ENCODE measurements at regions not wholly inside any gene's neighbourhood (a gene's known extent, or its start where the extent isn't known, plus 50 kb on each side); places are given as distances from the start of the nearest gene placed in this dataset.
"Not testable (repeated sequence)": the region's sequence is repeated elsewhere in the genome, so short reads cannot be mapped to it uniquely, and the experiment has no call there.

GRCh38 chr10:6824793-6825192 is 244.7 kb upstream of the PRKCQ start:
- DNase-seq; H3K36me3 Mint-ChIP-seq (ENCODE audit: low read depth); H3K9me3 Mint-ChIP-seq; H3K27ac Mint-ChIP-seq; CTCF ChIA-PET; POLR2A ChIA-PET; H3K4me3 Mint-ChIP-seq; H3K4me1 Mint-ChIP-seq; H3K27me3 Mint-ChIP-seq: not testable (repeated sequence)

DNA sequence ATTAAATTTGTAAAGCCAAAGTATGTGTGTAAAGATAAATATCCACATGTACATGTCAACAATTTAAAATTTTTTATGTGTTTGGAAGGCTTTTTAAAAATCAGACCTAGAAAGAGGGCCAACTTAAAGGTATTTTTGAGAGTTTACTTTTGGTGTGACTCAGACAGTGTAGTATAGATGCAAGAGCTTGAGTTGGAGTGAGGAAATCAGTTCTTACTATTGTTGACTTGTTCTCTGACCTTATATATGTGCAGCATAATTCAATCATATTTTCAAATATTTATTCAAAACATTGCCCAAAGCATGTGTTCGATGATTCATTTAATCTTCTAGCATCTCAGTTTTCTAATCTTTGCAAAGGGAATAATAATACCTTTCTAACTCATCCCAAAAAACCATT is 243.7 kb upstream of the PRKCQ start:
- DNase-seq = no peak
- Mint-ChIP-seq H3K27ac (no peak overlapping the region), H3K4me1 (no peaks in the 10 kb centered on the region), H3K9me3 (no peaks in the 10 kb centered on the region), H3K27me3 (peaks cover 4% of the 10 kb centered on the region), H3K4me3 (no peak overlapping the region), H3K36me3 (ENCODE audit: low read depth) (no peaks in the 10 kb centered on the region)
- ChIA-PET POLR2A (no interaction called here), CTCF (no interaction called here)

- POLR2A ChIA-PET = no interaction called here
- Mint-ChIP-seq H3K9me3 (no peaks in the 10 kb centered on the region), H3K4me1 (no peaks in the 10 kb centered on the region), H3K27me3 (peaks cover 11% of the 10 kb centered on the region), H3K27ac (no peak overlapping the region), H3K36me3 (ENCODE audit: low read depth) (no peaks in the 10 kb centered on the region), H3K4me3 (no peak overlapping the region)
- DNase-seq = no peak
- CTCF ChIA-PET = no interaction called here
Measured at GRCh38 chr10:6819301-6819700, 239.2 kb upstream of the PRKCQ start.

DNA sequence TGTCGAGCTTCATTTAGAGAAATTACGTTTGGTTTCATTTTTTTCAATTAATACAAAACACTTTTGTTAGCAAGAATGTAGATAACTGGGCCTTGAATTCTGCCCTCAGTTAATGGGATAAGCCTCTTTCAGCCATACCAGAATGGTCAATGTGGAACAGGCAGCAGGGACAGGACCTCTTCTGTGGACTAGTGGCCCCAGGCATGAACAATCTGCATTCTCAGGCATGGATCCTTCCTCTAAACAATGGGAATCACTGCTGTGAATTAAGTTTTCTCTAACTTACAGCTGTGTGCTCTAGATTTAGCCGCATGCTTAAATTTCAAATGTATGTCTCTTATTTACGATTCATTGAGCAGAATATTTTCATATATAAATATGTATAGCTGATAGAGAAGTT is 237.7 kb upstream of the PRKCQ start:
- Mint-ChIP-seq H3K9me3 (no peaks in the 10 kb centered on the region), H3K27me3 (peaks cover 11% of the 10 kb centered on the region), H3K27ac (no peak overlapping the region), H3K4me1 (no peaks in the 10 kb centered on the region), H3K36me3 (ENCODE audit: low read depth) (no peaks in the 10 kb centered on the region), H3K4me3 (no peak overlapping the region)
- ChIA-PET POLR2A (no interaction called here), CTCF (interaction anchor here (0.6 to 1.3 kb wide), 4 partner anchors 35 to 822 kb away, joined by 3 to 4 read pairs (median 3); no protein-coding TSS in a partner anchor)
- no peak for DNase-seq

- no peak overlapping the region for H3K4me3 Mint-ChIP-seq
- H3K36me3 Mint-ChIP-seq (ENCODE audit: low read depth) = no peaks in the 10 kb centered on the region
- DNase-seq = no peak
- ChIA-PET POLR2A (no interaction called here), CTCF (no interaction called here)
- no peaks in the 10 kb centered on the region for H3K4me1 Mint-ChIP-seq
- no peak overlapping the region for H3K27ac Mint-ChIP-seq
- H3K27me3 Mint-ChIP-seq = peaks cover 18% of the 10 kb centered on the region
- no peaks in the 10 kb centered on the region for H3K9me3 Mint-ChIP-seq
Measured at GRCh38 chr10:6815346-6815745, 235.3 kb upstream of the PRKCQ start.

DNA sequence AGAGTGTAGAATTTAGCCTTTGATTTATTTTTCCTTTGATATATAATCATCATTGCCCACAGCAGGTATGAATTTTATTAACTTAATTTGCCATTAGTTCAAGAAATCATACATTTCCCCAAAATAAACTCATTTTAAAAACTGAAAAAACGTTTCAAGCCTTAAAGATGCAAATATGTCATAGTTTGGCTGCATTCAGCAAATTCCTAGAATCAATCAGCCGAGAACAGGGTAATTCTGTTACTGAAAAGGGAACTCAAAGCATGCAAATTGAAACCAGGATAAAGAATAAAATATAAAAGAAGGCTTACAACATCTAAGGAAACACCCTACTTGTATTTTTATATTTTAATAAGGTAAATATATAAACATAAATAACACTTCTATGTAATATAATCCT is 233.8 kb upstream of the PRKCQ start:
- Mint-ChIP-seq H3K4me1 (no peaks in the 10 kb centered on the region), H3K9me3 (no peaks in the 10 kb centered on the region), H3K27me3 (peaks cover 21% of the 10 kb centered on the region), H3K27ac (no peak overlapping the region), H3K36me3 (ENCODE audit: low read depth) (no peaks in the 10 kb centered on the region), H3K4me3 (no peak overlapping the region)
- ChIA-PET POLR2A (no interaction called here), CTCF (no interaction called here)
- DNase-seq = no peak

GRCh38 chr10:6813306-6813705 is 233.2 kb upstream of the PRKCQ start:
- no peak for DNase-seq
- ChIA-PET CTCF (no interaction called here), POLR2A (no interaction called here)
- H3K9me3 Mint-ChIP-seq = no peaks in the 10 kb centered on the region
- no peaks in the 10 kb centered on the region for H3K36me3 Mint-ChIP-seq (ENCODE audit: low read depth)
- no peak overlapping the region for H3K4me3 Mint-ChIP-seq
- H3K27ac Mint-ChIP-seq = no peak overlapping the region
- peaks cover 21% of the 10 kb centered on the region for H3K27me3 Mint-ChIP-seq
- no peaks in the 10 kb centered on the region for H3K4me1 Mint-ChIP-seq

GRCh38 chr10:6811153-6811552 is 231.1 kb upstream of the PRKCQ start:
- no peak overlapping the region for H3K27ac Mint-ChIP-seq
- CTCF ChIA-PET = no interaction called here
- H3K36me3 Mint-ChIP-seq (ENCODE audit: low read depth) = no peaks in the 10 kb centered on the region

GRCh38 chr10:6803427-6803783 is 223.3 kb upstream of the PRKCQ start:
- no peaks in the 10 kb centered on the region for H3K4me1 Mint-ChIP-seq
- DNase-seq = no peak

More at GRCh38 chr10:6811153-6811552, 231.1 kb upstream of the PRKCQ start:
- no peak for DNase-seq
- POLR2A ChIA-PET = no interaction called here
- Mint-ChIP-seq H3K4me1 (no peaks in the 10 kb centered on the region), H3K9me3 (no peaks in the 10 kb centered on the region), H3K27me3 (peaks cover 23% of the 10 kb centered on the region), H3K4me3 (no peak overlapping the region)

DNA sequence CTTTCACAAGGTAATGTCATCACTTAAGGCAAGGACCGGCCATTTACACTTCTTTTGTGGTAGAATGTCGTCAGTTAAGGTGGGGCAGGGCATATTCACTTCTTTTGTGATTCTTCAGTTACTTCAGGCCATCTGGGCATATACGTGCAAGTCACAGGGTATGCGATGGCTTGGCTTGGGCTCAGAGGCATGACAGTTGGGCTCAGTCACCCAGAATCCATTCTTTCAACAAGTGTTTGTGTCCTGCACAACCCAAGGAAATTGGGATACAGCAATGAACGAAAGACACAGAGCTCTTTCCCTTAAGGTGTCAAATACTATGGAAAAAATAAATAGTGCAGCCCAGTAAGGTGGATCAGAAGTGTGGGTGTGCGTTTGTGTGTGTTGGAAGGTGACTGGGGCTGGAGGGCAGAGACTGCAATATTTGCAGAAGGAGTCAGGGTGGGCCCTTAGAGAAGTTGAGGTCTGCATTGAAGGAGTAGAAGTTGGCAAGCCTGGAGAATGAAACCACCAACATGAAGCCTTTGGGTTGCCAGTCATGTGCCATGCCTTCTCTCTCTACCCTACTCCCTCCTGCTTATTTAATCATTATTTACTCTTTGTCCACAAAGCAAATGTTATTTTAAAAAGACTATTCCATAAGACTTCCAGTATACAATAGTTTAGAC is 222.8 kb upstream of the PRKCQ start:
- Mint-ChIP-seq H3K4me1 (no peaks in the 10 kb centered on the region), H3K27ac (no peak overlapping the region), H3K27me3 (peaks cover 12% of the 10 kb centered on the region), H3K36me3 (ENCODE audit: low read depth) (no peaks in the 10 kb centered on the region), H3K9me3 (no peaks in the 10 kb centered on the region), H3K4me3 (no peak overlapping the region)
- no peak for DNase-seq
- ChIA-PET CTCF (interaction anchor here (0.6 kb wide), 1 partner anchor 1788 kb away, joined by 3 read pairs; no protein-coding TSS in a partner anchor), POLR2A (no interaction called here)

More at GRCh38 chr10:6803427-6803783, 223.3 kb upstream of the PRKCQ start:
- ChIA-PET POLR2A (no interaction called here), CTCF (interaction anchor here (0.6 kb wide), 1 partner anchor 1787 kb away, joined by 3 read pairs; no protein-coding TSS in a partner anchor)
- H3K27me3 Mint-ChIP-seq = peaks cover 12% of the 10 kb centered on the region
- no peak overlapping the region for H3K4me3 Mint-ChIP-seq
- H3K9me3 Mint-ChIP-seq = no peaks in the 10 kb centered on the region
- H3K36me3 Mint-ChIP-seq (ENCODE audit: low read depth) = no peaks in the 10 kb centered on the region
- H3K27ac Mint-ChIP-seq = no peak overlapping the region

GRCh38 chr10:6796231-6796630 is 216.2 kb upstream of the PRKCQ start:
- Mint-ChIP-seq H3K4me3 (no peak overlapping the region), H3K27me3 (peaks cover 16% of the 10 kb centered on the region), H3K4me1 (no peaks in the 10 kb centered on the region), H3K36me3 (ENCODE audit: low read depth) (no peaks in the 10 kb centered on the region), H3K27ac (no peak overlapping the region), H3K9me3 (no peaks in the 10 kb centered on the region)
- ChIA-PET POLR2A (no interaction called here), CTCF (no interaction called here)
- DNase-seq = no peak

- H3K27ac Mint-ChIP-seq = no peak overlapping the region
- ChIA-PET CTCF (no interaction called here), POLR2A (no interaction called here)
- DNase-seq = no peak
- H3K36me3 Mint-ChIP-seq (ENCODE audit: low read depth) = no peaks in the 10 kb centered on the region
- H3K4me3 Mint-ChIP-seq = no peak overlapping the region
- no peaks in the 10 kb centered on the region for H3K4me1 Mint-ChIP-seq
- H3K27me3 Mint-ChIP-seq = peaks cover 19% of the 10 kb centered on the region
- no peaks in the 10 kb centered on the region for H3K9me3 Mint-ChIP-seq
Measured at GRCh38 chr10:6795541-6795940, 215.5 kb upstream of the PRKCQ start.

GRCh38 chr10:6794841-6795240 is 214.8 kb upstream of the PRKCQ start:
- H3K4me3 Mint-ChIP-seq; H3K36me3 Mint-ChIP-seq (ENCODE audit: low read depth); H3K9me3 Mint-ChIP-seq; DNase-seq; CTCF ChIA-PET; H3K27ac Mint-ChIP-seq; H3K4me1 Mint-ChIP-seq; POLR2A ChIA-PET: not testable (repeated sequence)
- H3K27me3 Mint-ChIP-seq = peaks cover 21% of the 10 kb centered on the region

- CTCF ChIA-PET = interaction anchor here (0.6 kb wide), 1 partner anchor 56 kb away, joined by 3 read pairs; no protein-coding TSS in a partner anchor
Measured at GRCh38 chr10:6794441-6794840, 214.4 kb upstream of the PRKCQ start.

More at GRCh38 chr10:6794441-6794840, 214.4 kb upstream of the PRKCQ start:
- Mint-ChIP-seq H3K27me3 (peaks cover 21% of the 10 kb centered on the region), H3K4me1 (no peaks in the 10 kb centered on the region), H3K4me3 (no peak overlapping the region), H3K27ac (no peak overlapping the region), H3K9me3 (no peaks in the 10 kb centered on the region), H3K36me3 (ENCODE audit: low read depth) (no peaks in the 10 kb centered on the region)
- no peak for DNase-seq
- POLR2A ChIA-PET = no interaction called here
